T-cell (primary cell): ENCODE measurements at regions not wholly inside any gene's neighbourhood (a gene's known extent, or its start where the extent isn't known, plus 50 kb on each side); places are given as distances from the start of the nearest gene placed in this dataset.

Source experiments
- ATAC-seq, 4 experiments: fragments of 200-7000 bp in 3 of 4; fragments of 150-1000 bp in 1 of 4; cut with Tn5 transposase; replicated peaks in 1 of 4; 1 replicate in 3 of 4; 2 replicates in 1 of 4; pipeline ENCODE4 v1.10.0; 2021; ENCODE audit warnings: moderate library complexity in 3 of 4, mild to moderate bottlenecking in 2 of 4, moderate number of reproducible peaks in 1 of 4
- CTCF ChIA-PET, 2 donors: fragments of 300-600 bp; sonication (Branson Sonifier 250); formaldehyde crosslinking; loops; one replicate each; lab custom pipeline; 2022; ENCODE audit warnings: antibody characterized with exemption in 2 of 2; lab: Charles Lee
- POLR2A ChIA-PET, 2 donors: fragments of 300-600 bp; sonication (Branson Sonifier 250); formaldehyde crosslinking; loops; one replicate each; lab custom pipeline; 2022; ENCODE audit warnings: antibody characterized with exemption in 2 of 2; lab: Charles Lee
- DNase-seq, 35 experiments: peaks; one replicate each; pipeline versions ENCODE4 v3.0.0 to v3.0.0-alpha.2; 2013 to 2023
- H3K27ac ChIP-seq: one replicate; pipeline ENCODE4 v1.5.1; 2013; ENCODE audit warnings: low read length
- H3K27me3 ChIP-seq, 2 experiments: replicated peaks in 1 of 2; 1 replicate in 1 of 2; 2 replicates in 1 of 2; pipeline versions ENCODE4 v1.6.1 to v1.7.0; 2013; ENCODE audit warnings: low read length in 1 of 2, mixed read lengths in 1 of 2; ENCODE audit not compliant: control insufficient read depth in 2 of 2, insufficient read depth in 2 of 2; ENCODE audit errors: extremely low read depth in 1 of 2
- H3K36me3 ChIP-seq, 2 donors: 1 replicate in 1 of 2; 2 replicates in 1 of 2; pipeline versions ENCODE4 v1.6.1 to v1.7.0; 2013; ENCODE audit warnings: low read length in 1 of 2; ENCODE audit not compliant: control insufficient read depth in 2 of 2, insufficient read depth in 1 of 2; ENCODE audit errors: extremely low read depth in 1 of 2
- H3K4me1 ChIP-seq, 2 experiments: 1 replicate in 1 of 2; 2 replicates in 1 of 2; pipeline versions ENCODE4 v1.6.1 to v1.7.0; 2013; ENCODE audit warnings: low read length in 2 of 2, mixed read lengths in 1 of 2; ENCODE audit not compliant: insufficient read depth in 2 of 2, control insufficient read depth in 1 of 2; ENCODE audit errors: extremely low read depth in 1 of 2
- H3K4me3 ChIP-seq, 2 donors: 1 replicate in 1 of 2; 2 replicates in 1 of 2; pipeline versions ENCODE4 v1.5.1 to v1.7.0; 2013; ENCODE audit warnings: mild to moderate bottlenecking in 2 of 2, low read length in 1 of 2, moderate library complexity in 1 of 2; ENCODE audit not compliant: control insufficient read depth in 1 of 2; ENCODE audit errors: extremely low read depth in 1 of 2
- H3K9me3 ChIP-seq: 2 replicates; pipeline ENCODE4 v1.7.0; 2013
- H3K27ac Mint-ChIP-seq, 2 donors: one replicate each; pipeline ENCODE4 v1.8.0; 2020 to 2021; ENCODE audit warnings: mild to moderate bottlenecking in 2 of 2, mixed read lengths in 2 of 2
- H3K27me3 Mint-ChIP-seq, 2 donors: one replicate each; pipeline ENCODE4 v1.8.0; 2021 to 2022; ENCODE audit warnings: mixed read lengths in 2 of 2
- H3K36me3 Mint-ChIP-seq: one replicate; pipeline ENCODE4 v1.8.0; 2021; ENCODE audit warnings: mixed read lengths
- H3K4me1 Mint-ChIP-seq, 3 donors: one replicate each; pipeline ENCODE4 v1.8.0; 2020 to 2022; ENCODE audit warnings: mixed read lengths in 3 of 3, mild to moderate bottlenecking in 1 of 3
- H3K4me3 Mint-ChIP-seq, 3 donors: one replicate each; pipeline ENCODE4 v1.8.0; 2020 to 2022; ENCODE audit warnings: mild to moderate bottlenecking in 3 of 3, mixed read lengths in 3 of 3, moderate library complexity in 3 of 3
- H3K9me3 Mint-ChIP-seq, 3 donors: one replicate each; pipeline ENCODE4 v1.8.0; 2020 to 2022; ENCODE audit warnings: mixed read lengths in 3 of 3
- WGBS: methylation state at CpG from one replicate; pipeline ENCODE4 v1.1.5; 2013; ENCODE audit warnings: missing lambda C conversion rate; ENCODE audit not compliant: insufficient coverage; 5-methylcytosine and 5-hydroxymethylcytosine counted together

- ATAC-seq (no peak), DNase-seq (no peak)
- Histone ChIP-seq H3K36me3 (no peaks in the 10 kb centered on the region), H3K4me3 (no peak overlapping the region), H3K27me3 (no peaks in the 10 kb centered on the region), H3K27ac (no peak overlapping the region), H3K4me1 (no peaks in the 10 kb centered on the region), H3K9me3 (no peaks in the 10 kb centered on the region)
- Mint-ChIP-seq H3K36me3 (no peaks in the 10 kb centered on the region), H3K27ac (no peak overlapping the region), H3K4me3 (no peak overlapping the region), H3K27me3 (no peaks in the 10 kb centered on the region), H3K9me3 (no peaks in the 10 kb centered on the region), H3K4me1 (peaks cover 2 to 22% (median 2%) of the 10 kb centered on the region in 3 donors)
- WGBS: 92% methylated on average over 2 of the region's 5 CpGs
- CTCF ChIA-PET: no interaction called here
- POLR2A ChIA-PET: interaction anchor here in 1 of 2 donors (0.5 kb wide), 1 partner anchor 56 kb away, joined by 5 read pairs; no protein-coding TSS in a partner anchor
These were observed 52.9 kb upstream of the RGS1 start for GRCh38 chr1:192522673-192523072.

GRCh38 chr1:192524223-192524622 lies 51.4 kb upstream of the RGS1 start:
- no peaks in the 10 kb centered on the region for H3K27me3 Mint-ChIP-seq
- peaks cover 0 to 24% (median 2%) of the 10 kb centered on the region in 3 donors for H3K4me1 Mint-ChIP-seq
- Histone ChIP-seq H3K27ac (no peak overlapping the region), H3K9me3 (no peaks in the 10 kb centered on the region), H3K4me1 (peaks cover 0 to 2% of the 10 kb centered on the region in 2 experiments), H3K4me3 (no peak overlapping the region), H3K27me3 (no peaks in the 10 kb centered on the region), H3K36me3 (no peaks in the 10 kb centered on the region)
- no peak overlapping the region for H3K27ac Mint-ChIP-seq
- no peak overlapping the region for H3K4me3 Mint-ChIP-seq
- no peaks in the 10 kb centered on the region for H3K9me3 Mint-ChIP-seq
- WGBS: no CpG with 5 or more reads among the region's 1 CpG
- POLR2A ChIA-PET: no interaction called here
- ATAC-seq: no peak
- DNase-seq: no peak
- no peaks in the 10 kb centered on the region for H3K36me3 Mint-ChIP-seq
- CTCF ChIA-PET: interaction anchor here in 1 of 2 donors (0.6 kb wide), 1 partner anchor 26 kb away, joined by 6 read pairs; no protein-coding TSS in a partner anchor
